Prostate gland (tissue), 2 donors: ENCODE measurements at regions not wholly inside any gene's neighbourhood (a gene's known extent, or its start where the extent isn't known, plus 50 kb on each side); places are given as distances from the start of the nearest gene placed in this dataset.

Experiments
- DNase-seq: peaks from one replicate; pipeline ENCODE4 v3.0.0-alpha.2; 2019; ENCODE audit warnings: low spot score
- H3K27ac ChIP-seq, 2 donors: fragments of 200-600 bp; sonication (generic); 2 replicates each; pipeline ENCODE4 v1.5.1; 2017 to 2019
- H3K27me3 ChIP-seq: fragments of 200-600 bp; sonication (generic); replicated peaks from 2 replicates; pipeline ENCODE4 v1.5.1; 2019; ENCODE audit not compliant: insufficient read depth
- H3K36me3 ChIP-seq, 2 donors: fragments of 200-600 bp; sonication (generic); 1 replicate in 1 of 2; 2 replicates in 1 of 2; pipeline versions ENCODE4 v1.5.1 to v1.8.1; 2017 to 2019
- H3K4me1 ChIP-seq: fragments of 200-600 bp; sonication (generic); replicated peaks from 2 replicates; pipeline ENCODE4 v1.5.1; 2019
- H3K4me3 ChIP-seq, 2 donors: fragments of 200-600 bp; sonication (generic); 2 replicates each; pipeline ENCODE4 v1.5.1; 2017 to 2019
- H3K9me3 ChIP-seq: fragments of 200-600 bp; sonication (generic); 2 replicates; pipeline ENCODE4 v1.5.1; 2017
- POLR2A ChIP-seq: fragments of 450-650 bp; IDR thresholded peaks from one replicate; pipeline ENCODE4 v1.6.1; 2016; ENCODE audit warnings: antibody characterized with exemption, mild to moderate bottlenecking
- POLR2AphosphoS5 ChIP-seq: sonication (generic); formaldehyde crosslinking; IDR thresholded peaks from one replicate; pipeline ENCODE4 v1.6.1; 2017; ENCODE audit warnings: antibody characterized with exemption
- WGBS: methylation state at CpG from one replicate; pipeline ENCODE4 v1.1.5; 2018; 5-methylcytosine and 5-hydroxymethylcytosine counted together
- intact Hi-C: fragments of 100-400 bp; cut with DNase I; formaldehyde crosslinking; loops from one replicate; pipeline ENCODE4 v1.14.2; 2022
- TF ChIP-seq, protein P1 (sequence below), 4 experiments: fragments of 200-600 bp in 2 of 4; fragments of 450-650 bp in 2 of 4; sonication (generic) in 2 of 4; IDR thresholded peaks; 1 replicate in 3 of 4; 2 replicates in 1 of 4; pipeline ENCODE4 v1.5.1; 2016 to 2019; ENCODE audit warnings: antibody characterized with exemption in 4 of 4, mild to moderate bottlenecking in 2 of 4, moderate library complexity in 2 of 4

DNA sequence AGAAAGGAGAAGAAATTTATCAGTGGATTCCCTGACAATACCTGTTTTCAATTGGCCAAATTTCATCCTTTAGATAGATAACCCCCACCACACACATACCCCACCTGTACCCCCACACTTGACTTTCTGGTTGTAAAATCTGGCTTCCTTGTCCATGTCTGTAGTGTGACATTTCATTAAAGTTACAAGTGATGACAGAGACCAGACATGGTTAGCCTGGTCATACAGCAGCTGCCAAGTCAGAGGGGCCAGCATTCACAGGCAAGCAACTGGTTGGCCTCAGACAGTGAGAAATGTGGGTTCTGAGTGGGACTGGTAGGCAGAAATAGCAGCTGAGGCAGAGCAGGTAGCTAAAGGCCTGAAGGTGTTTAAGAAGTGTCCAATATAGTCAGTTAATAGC lies 238.6 kb upstream of the SOX14 start:
- no peak overlapping the region for H3K27ac ChIP-seq
- no peaks in the 10 kb centered on the region for H3K27me3 ChIP-seq
- no peak for DNase-seq
- H3K9me3 ChIP-seq = no peaks in the 10 kb centered on the region
- H3K4me1 ChIP-seq = no peaks in the 10 kb centered on the region
- intact Hi-C loops = no loop called here
- no peaks in the 10 kb centered on the region for H3K36me3 ChIP-seq
- no peak overlapping the region for H3K4me3 ChIP-seq
- TF ChIP-seq, protein P1, sequence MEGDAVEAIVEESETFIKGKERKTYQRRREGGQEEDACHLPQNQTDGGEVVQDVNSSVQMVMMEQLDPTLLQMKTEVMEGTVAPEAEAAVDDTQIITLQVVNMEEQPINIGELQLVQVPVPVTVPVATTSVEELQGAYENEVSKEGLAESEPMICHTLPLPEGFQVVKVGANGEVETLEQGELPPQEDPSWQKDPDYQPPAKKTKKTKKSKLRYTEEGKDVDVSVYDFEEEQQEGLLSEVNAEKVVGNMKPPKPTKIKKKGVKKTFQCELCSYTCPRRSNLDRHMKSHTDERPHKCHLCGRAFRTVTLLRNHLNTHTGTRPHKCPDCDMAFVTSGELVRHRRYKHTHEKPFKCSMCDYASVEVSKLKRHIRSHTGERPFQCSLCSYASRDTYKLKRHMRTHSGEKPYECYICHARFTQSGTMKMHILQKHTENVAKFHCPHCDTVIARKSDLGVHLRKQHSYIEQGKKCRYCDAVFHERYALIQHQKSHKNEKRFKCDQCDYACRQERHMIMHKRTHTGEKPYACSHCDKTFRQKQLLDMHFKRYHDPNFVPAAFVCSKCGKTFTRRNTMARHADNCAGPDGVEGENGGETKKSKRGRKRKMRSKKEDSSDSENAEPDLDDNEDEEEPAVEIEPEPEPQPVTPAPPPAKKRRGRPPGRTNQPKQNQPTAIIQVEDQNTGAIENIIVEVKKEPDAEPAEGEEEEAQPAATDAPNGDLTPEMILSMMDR (IDR thresholded peaks at IDR 0.05) = no peak

DNA sequence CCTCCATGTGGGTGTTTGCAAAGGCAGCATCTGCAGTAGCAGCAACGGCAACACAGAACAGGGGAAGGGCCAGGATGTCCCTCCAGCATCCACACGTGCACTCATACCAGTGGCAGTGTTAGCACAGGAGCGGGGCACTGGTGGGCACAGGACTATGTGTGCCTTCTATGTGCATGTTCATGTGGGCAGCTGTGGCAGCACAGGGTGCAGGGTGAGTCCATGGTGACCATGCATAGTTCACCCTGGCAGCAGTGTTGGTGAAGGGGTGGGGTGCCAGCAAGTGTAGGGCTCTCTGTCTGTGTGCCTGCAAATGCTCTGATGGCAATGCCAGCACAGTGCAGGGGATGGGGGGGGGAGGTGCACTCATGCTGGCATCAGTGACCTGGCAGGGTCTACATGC lies 222.1 kb upstream of the SOX14 start:
- no peak overlapping the region for H3K4me3 ChIP-seq
- TF ChIP-seq POLR2AphosphoS5 (no peak), POLR2A (no peak)
- TF ChIP-seq, protein P1 (IDR thresholded peaks at IDR 0.05) = no peak
- no peak overlapping the region for H3K27ac ChIP-seq
- DNase-seq = no peak
- no peaks in the 10 kb centered on the region for H3K27me3 ChIP-seq
- H3K9me3 ChIP-seq = no peaks in the 10 kb centered on the region
- no peaks in the 10 kb centered on the region for H3K4me1 ChIP-seq
- no peaks in the 10 kb centered on the region for H3K36me3 ChIP-seq
- WGBS = 97% methylated on average over 3 of the region's 3 CpGs
- intact Hi-C loops = no loop called here

DNA sequence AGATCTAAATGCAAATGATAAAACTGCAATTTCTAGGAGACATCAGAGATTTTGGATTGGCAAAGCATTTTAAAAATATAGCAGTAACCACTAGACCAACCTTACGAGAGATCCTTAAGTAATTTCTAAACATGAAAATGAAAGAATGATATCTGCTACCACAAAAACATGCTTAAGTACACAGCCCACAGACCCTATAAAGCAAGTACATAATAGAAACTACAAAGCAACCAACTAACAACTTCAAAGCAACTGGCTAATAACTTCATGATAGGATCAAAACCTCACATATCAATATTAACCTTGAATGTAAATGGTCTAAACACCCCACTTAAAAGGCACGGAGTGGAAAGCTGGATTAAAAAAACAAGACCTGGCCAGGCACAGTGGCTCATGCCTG lies 209.9 kb upstream of the SOX14 start:
- H3K27ac ChIP-seq = no peak overlapping the region
- H3K27me3 ChIP-seq = no peaks in the 10 kb centered on the region
- 53% methylated on average over 2 of the region's 2 CpGs for WGBS
- H3K36me3 ChIP-seq = no peaks in the 10 kb centered on the region
- no peaks in the 10 kb centered on the region for H3K4me1 ChIP-seq
- TF ChIP-seq POLR2A (no peak), POLR2AphosphoS5 (no peak)
- TF ChIP-seq, protein P1 (IDR thresholded peaks at IDR 0.05) = no peak
- no peak overlapping the region for H3K4me3 ChIP-seq
- no peaks in the 10 kb centered on the region for H3K9me3 ChIP-seq
- intact Hi-C loops = no loop called here
- DNase-seq = no peak

DNA sequence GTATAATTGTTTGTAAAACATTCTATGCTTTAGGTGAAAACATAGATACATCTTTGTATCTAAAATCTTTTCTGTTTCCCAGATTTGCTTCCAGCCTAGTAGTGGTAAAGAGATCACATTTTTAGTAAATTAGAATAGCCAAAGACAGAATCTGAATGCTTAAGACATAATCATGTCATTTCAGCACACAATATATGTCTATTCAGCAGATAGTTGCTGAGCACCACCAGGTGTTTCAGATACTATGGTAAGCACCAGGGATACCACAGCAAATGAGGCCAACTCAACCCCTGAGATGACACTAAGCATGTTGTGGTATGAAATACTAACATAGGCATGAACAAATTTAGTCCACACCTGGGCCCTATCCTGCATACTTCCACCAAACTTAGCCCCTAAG lies 195.2 kb upstream of the SOX14 start:
- no peak overlapping the region for H3K27ac ChIP-seq
- TF ChIP-seq POLR2AphosphoS5 = no peak
- TF ChIP-seq POLR2A = no peak
- TF ChIP-seq, protein P1 (IDR thresholded peaks at IDR 0.05) = no peak
- no peaks in the 10 kb centered on the region for H3K27me3 ChIP-seq
- intact Hi-C loops = no loop called here
- no peak overlapping the region for H3K4me3 ChIP-seq
- no peak for DNase-seq
- no peaks in the 10 kb centered on the region for H3K4me1 ChIP-seq
- no peaks in the 10 kb centered on the region for H3K9me3 ChIP-seq
- H3K36me3 ChIP-seq = no peaks in the 10 kb centered on the region

DNA sequence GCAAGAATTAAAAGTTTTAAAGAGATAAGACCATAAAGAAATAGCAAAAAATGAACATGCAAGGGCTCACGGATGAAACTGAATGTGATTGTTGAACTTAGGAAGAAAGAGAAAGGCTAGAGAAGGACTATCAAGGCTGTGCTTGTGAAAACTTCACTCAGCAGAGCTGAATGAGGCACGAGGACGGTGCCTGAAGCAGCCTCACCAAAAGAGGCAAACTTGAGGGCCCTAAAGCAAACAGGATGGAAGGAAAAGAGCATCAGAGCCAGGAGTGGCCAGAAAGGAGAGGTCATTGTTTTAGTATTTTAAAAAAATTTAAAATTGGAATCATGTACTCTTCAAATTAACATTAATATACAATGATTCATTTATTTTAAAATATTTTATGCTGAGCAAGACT lies 191.2 kb upstream of the SOX14 start:
- Histone ChIP-seq H3K36me3 (no peaks in the 10 kb centered on the region), H3K4me3 (no peak overlapping the region), H3K4me1 (no peaks in the 10 kb centered on the region), H3K27ac (no peak overlapping the region), H3K27me3 (no peaks in the 10 kb centered on the region), H3K9me3 (no peaks in the 10 kb centered on the region)
- intact Hi-C loops = no loop called here
- TF ChIP-seq POLR2A = no peak
- no peak for TF ChIP-seq POLR2AphosphoS5
- TF ChIP-seq, protein P1 (IDR thresholded peaks at IDR 0.05) = no peak
- 77% methylated on average over 3 of the region's 3 CpGs for WGBS
- no peak for DNase-seq
